Lower lobe of right lung (tissue), 2 donors: ENCODE measurements at regions not wholly inside any gene's neighbourhood (a gene's known extent, or its start where the extent isn't known, plus 50 kb on each side); places are given as distances from the start of the nearest gene placed in this dataset.
"Not testable (repeated sequence)": the region's sequence is repeated elsewhere in the genome, so short reads cannot be mapped to it uniquely, and the experiment has no call there.

Experiments
- ATAC-seq, 2 donors: fragments of 200-7000 bp; cut with Tn5 transposase; one replicate each; pipeline ENCODE4 v1.9.1; 2020 to 2022; ENCODE audit warnings: mild to moderate bottlenecking in 2 of 2, moderate library complexity in 2 of 2
- DNase-seq: peaks from one replicate; pipeline ENCODE4 v3.0.0-alpha.2; 2020
- H3K27ac ChIP-seq: fragments of 200-600 bp; one replicate; pipeline ENCODE4 v1.8.0; 2022
- H3K27me3 ChIP-seq: fragments of 200-600 bp; one replicate; pipeline ENCODE4 v1.8.0; 2022; ENCODE audit warnings: low read depth
- H3K36me3 ChIP-seq: fragments of 200-600 bp; one replicate; pipeline ENCODE4 v1.8.0; 2022; ENCODE audit warnings: mild to moderate bottlenecking
- H3K4me1 ChIP-seq: fragments of 200-600 bp; one replicate; pipeline ENCODE4 v1.8.0; 2022
- H3K4me3 ChIP-seq: fragments of 200-600 bp; one replicate; pipeline ENCODE4 v1.8.0; 2022; ENCODE audit warnings: mild to moderate bottlenecking
- H3K9me3 ChIP-seq: fragments of 200-600 bp; one replicate; pipeline ENCODE4 v1.8.0; 2022
- intact Hi-C: fragments of 100-400 bp; cut with DNase I; formaldehyde crosslinking; loops from one replicate; pipeline ENCODE4 v1.11.0; 2022
- TF ChIP-seq, protein P1 (sequence below): fragments of 200-600 bp; IDR thresholded peaks from one replicate; pipeline ENCODE4 v1.8.0; 2022; ENCODE audit warnings: antibody characterized with exemption, mild to moderate bottlenecking
- donor health status: DM: no; HTN: yes; CAD: no; lungs with severe emphysema.

DNA sequence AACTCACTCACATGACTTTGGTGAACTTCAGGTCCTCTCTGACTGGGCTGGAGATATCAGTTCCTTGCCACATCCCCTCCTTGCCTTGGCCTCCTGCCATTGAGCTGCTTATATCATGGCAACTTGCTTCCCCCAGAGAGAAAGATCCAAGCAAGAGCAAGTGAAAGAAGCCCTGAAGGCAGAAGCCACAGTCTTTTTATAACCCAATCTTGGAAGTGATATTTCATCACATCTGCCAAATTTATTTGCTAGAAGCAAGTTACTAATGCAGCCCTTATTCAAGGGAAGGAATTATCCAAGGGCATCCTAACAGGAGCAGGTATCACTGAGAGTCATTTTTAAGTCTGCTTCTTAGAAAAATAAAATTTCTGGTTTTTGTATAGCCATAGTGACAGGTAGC lies 127.8 kb downstream of the SLC38A4 start:
- Histone ChIP-seq H3K4me1 (no peaks in the 10 kb centered on the region), H3K27me3 (no peaks in the 10 kb centered on the region), H3K4me3 (no peak overlapping the region), H3K27ac (no peak overlapping the region), H3K9me3 (no peaks in the 10 kb centered on the region), H3K36me3 (no peaks in the 10 kb centered on the region)
- no peak for ATAC-seq
- intact Hi-C loops = no loop called here
- TF ChIP-seq, protein P1, sequence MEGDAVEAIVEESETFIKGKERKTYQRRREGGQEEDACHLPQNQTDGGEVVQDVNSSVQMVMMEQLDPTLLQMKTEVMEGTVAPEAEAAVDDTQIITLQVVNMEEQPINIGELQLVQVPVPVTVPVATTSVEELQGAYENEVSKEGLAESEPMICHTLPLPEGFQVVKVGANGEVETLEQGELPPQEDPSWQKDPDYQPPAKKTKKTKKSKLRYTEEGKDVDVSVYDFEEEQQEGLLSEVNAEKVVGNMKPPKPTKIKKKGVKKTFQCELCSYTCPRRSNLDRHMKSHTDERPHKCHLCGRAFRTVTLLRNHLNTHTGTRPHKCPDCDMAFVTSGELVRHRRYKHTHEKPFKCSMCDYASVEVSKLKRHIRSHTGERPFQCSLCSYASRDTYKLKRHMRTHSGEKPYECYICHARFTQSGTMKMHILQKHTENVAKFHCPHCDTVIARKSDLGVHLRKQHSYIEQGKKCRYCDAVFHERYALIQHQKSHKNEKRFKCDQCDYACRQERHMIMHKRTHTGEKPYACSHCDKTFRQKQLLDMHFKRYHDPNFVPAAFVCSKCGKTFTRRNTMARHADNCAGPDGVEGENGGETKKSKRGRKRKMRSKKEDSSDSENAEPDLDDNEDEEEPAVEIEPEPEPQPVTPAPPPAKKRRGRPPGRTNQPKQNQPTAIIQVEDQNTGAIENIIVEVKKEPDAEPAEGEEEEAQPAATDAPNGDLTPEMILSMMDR = no peak
- DNase-seq = no peak

DNA sequence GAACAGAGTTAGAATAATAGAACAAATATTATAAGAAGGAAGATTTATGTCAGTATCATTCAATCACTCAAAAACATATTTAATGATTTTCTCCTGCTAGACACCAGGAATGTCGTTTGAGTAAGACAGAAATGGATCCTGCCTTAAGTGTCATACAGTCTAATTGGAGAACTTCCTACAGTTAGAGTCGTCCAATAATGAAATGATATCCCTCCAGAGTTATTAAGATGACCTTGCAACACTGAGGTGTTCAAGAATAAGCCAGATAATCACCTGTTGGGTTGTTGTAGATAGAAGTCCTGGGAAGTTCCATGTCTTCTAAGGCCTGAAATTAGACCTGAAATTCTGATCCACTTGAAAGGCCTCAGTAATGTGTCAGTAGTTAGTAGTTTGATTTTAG lies 132.3 kb downstream of the SLC38A4 start:
- intact Hi-C loops = no loop called here
- DNase-seq = no peak
- Histone ChIP-seq H3K27me3 (no peaks in the 10 kb centered on the region), H3K9me3 (no peaks in the 10 kb centered on the region), H3K36me3 (no peaks in the 10 kb centered on the region), H3K4me3 (no peak overlapping the region), H3K4me1 (no peaks in the 10 kb centered on the region), H3K27ac (no peak overlapping the region)
- TF ChIP-seq, protein P1 = no peak
- ATAC-seq = no peak

- Histone ChIP-seq H3K36me3 (no peaks in the 10 kb centered on the region), H3K4me1 (no peaks in the 10 kb centered on the region), H3K27me3 (no peaks in the 10 kb centered on the region), H3K4me3 (no peak overlapping the region), H3K27ac (no peak overlapping the region), H3K9me3 (no peaks in the 10 kb centered on the region)
- DNase-seq (no peak), ATAC-seq (no peak)
- TF ChIP-seq, protein P1 = no peak
- intact Hi-C loops = no loop called here
These were observed 132.8 kb downstream of the SLC38A4 start for GRCh38 chr12:46693034-46693433.

- ATAC-seq = no peak
- Histone ChIP-seq H3K4me1 (no peaks in the 10 kb centered on the region), H3K36me3 (no peaks in the 10 kb centered on the region), H3K9me3 (no peaks in the 10 kb centered on the region), H3K4me3 (no peak overlapping the region), H3K27me3 (no peaks in the 10 kb centered on the region), H3K27ac (no peak overlapping the region)
- intact Hi-C loops = no loop called here
- TF ChIP-seq, protein P1 = no peak
- DNase-seq = no peak
These were observed 133.2 kb downstream of the SLC38A4 start for GRCh38 chr12:46692606-46693005.

GRCh38 chr12:46686267-46686942 lies 139.4 kb downstream of the SLC38A4 start:
- no peak overlapping the region for H3K27ac ChIP-seq
- no peak overlapping the region for H3K4me3 ChIP-seq
- no peaks in the 10 kb centered on the region for H3K9me3 ChIP-seq
- ATAC-seq = no peak
- H3K27me3 ChIP-seq = no peaks in the 10 kb centered on the region
- DNase-seq = no peak
- TF ChIP-seq, protein P1 = no peak
- no peaks in the 10 kb centered on the region for H3K4me1 ChIP-seq
- H3K36me3 ChIP-seq = no peaks in the 10 kb centered on the region
- intact Hi-C loops = no loop called here

DNA sequence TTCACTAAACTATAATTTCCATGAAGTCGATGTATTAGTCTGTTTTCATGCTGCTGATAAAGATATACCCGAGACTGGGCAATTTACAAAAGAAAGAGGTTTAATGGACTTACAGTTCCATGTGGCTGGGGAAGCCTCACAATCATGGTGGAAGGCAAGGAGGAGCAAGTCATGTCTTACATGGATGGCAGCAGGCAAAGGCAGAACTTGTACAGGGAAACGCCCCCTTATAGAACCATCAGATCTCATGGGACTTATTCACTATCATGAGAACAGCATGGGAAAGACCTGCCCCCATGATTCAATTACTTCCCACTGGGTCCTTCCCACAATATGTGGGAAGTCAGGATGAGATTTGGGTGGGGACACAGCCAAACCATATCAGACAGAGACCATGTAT lies 141.6 kb downstream of the SLC38A4 start:
- H3K9me3 ChIP-seq, H3K36me3 ChIP-seq, H3K27ac ChIP-seq, DNase-seq, H3K4me3 ChIP-seq, intact Hi-C loops, ATAC-seq, H3K27me3 ChIP-seq, H3K4me1 ChIP-seq: not testable (repeated sequence)
